ENCODE measurements at regions not wholly inside any gene's neighbourhood (a gene's known extent, or its start where the extent isn't known, plus 50 kb on each side); places are given as distances from the start of the nearest gene placed in this dataset.
"Not testable (repeated sequence)": the region's sequence is repeated elsewhere in the genome, so short reads cannot be mapped to it uniquely, and the experiment has no call there.

- TF ChIP-seq, protein P1, sequence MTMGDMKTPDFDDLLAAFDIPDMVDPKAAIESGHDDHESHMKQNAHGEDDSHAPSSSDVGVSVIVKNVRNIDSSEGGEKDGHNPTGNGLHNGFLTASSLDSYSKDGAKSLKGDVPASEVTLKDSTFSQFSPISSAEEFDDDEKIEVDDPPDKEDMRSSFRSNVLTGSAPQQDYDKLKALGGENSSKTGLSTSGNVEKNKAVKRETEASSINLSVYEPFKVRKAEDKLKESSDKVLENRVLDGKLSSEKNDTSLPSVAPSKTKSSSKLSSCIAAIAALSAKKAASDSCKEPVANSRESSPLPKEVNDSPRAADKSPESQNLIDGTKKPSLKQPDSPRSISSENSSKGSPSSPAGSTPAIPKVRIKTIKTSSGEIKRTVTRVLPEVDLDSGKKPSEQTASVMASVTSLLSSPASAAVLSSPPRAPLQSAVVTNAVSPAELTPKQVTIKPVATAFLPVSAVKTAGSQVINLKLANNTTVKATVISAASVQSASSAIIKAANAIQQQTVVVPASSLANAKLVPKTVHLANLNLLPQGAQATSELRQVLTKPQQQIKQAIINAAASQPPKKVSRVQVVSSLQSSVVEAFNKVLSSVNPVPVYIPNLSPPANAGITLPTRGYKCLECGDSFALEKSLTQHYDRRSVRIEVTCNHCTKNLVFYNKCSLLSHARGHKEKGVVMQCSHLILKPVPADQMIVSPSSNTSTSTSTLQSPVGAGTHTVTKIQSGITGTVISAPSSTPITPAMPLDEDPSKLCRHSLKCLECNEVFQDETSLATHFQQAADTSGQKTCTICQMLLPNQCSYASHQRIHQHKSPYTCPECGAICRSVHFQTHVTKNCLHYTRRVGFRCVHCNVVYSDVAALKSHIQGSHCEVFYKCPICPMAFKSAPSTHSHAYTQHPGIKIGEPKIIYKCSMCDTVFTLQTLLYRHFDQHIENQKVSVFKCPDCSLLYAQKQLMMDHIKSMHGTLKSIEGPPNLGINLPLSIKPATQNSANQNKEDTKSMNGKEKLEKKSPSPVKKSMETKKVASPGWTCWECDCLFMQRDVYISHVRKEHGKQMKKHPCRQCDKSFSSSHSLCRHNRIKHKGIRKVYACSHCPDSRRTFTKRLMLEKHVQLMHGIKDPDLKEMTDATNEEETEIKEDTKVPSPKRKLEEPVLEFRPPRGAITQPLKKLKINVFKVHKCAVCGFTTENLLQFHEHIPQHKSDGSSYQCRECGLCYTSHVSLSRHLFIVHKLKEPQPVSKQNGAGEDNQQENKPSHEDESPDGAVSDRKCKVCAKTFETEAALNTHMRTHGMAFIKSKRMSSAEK (CRISPR knock-in tag; IDR thresholded peaks at IDR 0.05; ENCODE audit: borderline replicate concordance), result no peak
Measured at GRCh38 chr2:85945172-85945571, 56.4 kb upstream of the ST3GAL5 start (continued).

GRCh38 chr2:85942346-85942957 lies 53.7 kb upstream of the ST3GAL5 start:
- Mint-ChIP-seq H3K4me1 (no peaks in the 10 kb centered on the region), H3K27ac (no peak overlapping the region), H3K9me3 (peaks cover 70% of the 10 kb centered on the region), H3K27me3 (ENCODE audit: low read depth) (no peaks in the 10 kb centered on the region), H3K36me3 (peaks cover 30% of the 10 kb centered on the region), H3K4me3 (no peak overlapping the region)
- no peak for ATAC-seq
- ChIA-PET CTCF (no interaction called here), POLR2A (no interaction called here)
- no peak for TF ChIP-seq ZNF396 (CRISPR knock-in tag; IDR thresholded peaks at IDR 0.05; ENCODE audit: borderline replicate concordance)
- TF ChIP-seq ZNF671 (CRISPR knock-in tag; IDR thresholded peaks at IDR 0.05), result no peak
- TF ChIP-seq CTCF (IDR thresholded peaks at IDR 0.05), result no peak
- no peak for TF ChIP-seq SMAD3 (CRISPR knock-in tag; IDR thresholded peaks at IDR 0.05; ENCODE audit: borderline replicate concordance)
- no peak for TF ChIP-seq ZNF121 (CRISPR knock-in tag; IDR thresholded peaks at IDR 0.05)
- no peak for TF ChIP-seq SP1 (CRISPR knock-in tag; conservative IDR thresholded peaks at IDR 0.05)
- no peak for TF ChIP-seq CREB1 (CRISPR knock-in tag; IDR thresholded peaks at IDR 0.05)
- no peak for TF ChIP-seq USF2 (CRISPR knock-in tag; IDR thresholded peaks at IDR 0.05)
- TF ChIP-seq NR2C2 (CRISPR knock-in tag; IDR thresholded peaks at IDR 0.05), result no peak
- TF ChIP-seq, protein P2, sequence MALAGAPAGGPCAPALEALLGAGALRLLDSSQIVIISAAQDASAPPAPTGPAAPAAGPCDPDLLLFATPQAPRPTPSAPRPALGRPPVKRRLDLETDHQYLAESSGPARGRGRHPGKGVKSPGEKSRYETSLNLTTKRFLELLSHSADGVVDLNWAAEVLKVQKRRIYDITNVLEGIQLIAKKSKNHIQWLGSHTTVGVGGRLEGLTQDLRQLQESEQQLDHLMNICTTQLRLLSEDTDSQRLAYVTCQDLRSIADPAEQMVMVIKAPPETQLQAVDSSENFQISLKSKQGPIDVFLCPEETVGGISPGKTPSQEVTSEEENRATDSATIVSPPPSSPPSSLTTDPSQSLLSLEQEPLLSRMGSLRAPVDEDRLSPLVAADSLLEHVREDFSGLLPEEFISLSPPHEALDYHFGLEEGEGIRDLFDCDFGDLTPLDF (CRISPR knock-in tag; IDR thresholded peaks at IDR 0.05), result no peak
- TF ChIP-seq SOX15 (CRISPR knock-in tag; IDR thresholded peaks at IDR 0.05), result no peak
- TF ChIP-seq TEAD4 (CRISPR knock-in tag; IDR thresholded peaks at IDR 0.05), result no peak
- no peak for TF ChIP-seq ELF4 (CRISPR knock-in tag; IDR thresholded peaks at IDR 0.05; ENCODE audit: low read depth)
- no peak for TF ChIP-seq SMAD4 (CRISPR knock-in tag; IDR thresholded peaks at IDR 0.05)
- DNase-seq (ENCODE audit: low spot score), result no peak

DNA sequence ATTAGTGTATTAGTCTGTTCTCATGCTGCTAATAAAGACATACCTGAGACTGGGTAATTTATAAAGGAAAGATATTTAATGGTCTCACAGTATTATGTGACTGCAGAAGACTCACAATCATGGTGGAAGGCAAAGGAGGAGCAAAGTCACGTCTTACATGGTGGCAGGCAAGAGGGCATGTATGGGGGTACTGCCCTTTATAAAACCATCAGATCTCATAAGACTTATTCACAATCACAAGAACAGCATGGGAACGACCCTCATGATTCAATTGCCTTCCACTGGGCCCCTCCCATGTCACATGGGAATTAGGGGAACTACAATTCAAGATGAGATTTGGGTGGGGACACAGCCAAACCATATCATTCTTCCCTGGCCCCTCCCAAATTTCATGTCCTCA lies 52.7 kb upstream of the ST3GAL5 start:
- H3K4me1 Mint-ChIP-seq; ATAC-seq; H3K4me3 Mint-ChIP-seq; POLR2A ChIA-PET; CTCF ChIA-PET; DNase-seq (ENCODE audit: low spot score); H3K27ac Mint-ChIP-seq; H3K27me3 Mint-ChIP-seq (ENCODE audit: low read depth): not testable (repeated sequence)
- H3K9me3 Mint-ChIP-seq, result peaks cover 62% of the 10 kb centered on the region
- peaks cover 28% of the 10 kb centered on the region for H3K36me3 Mint-ChIP-seq
